IMR-90 (cell line): ENCODE measurements at regions not wholly inside any gene's neighbourhood (a gene's known extent, or its start where the extent isn't known, plus 50 kb on each side); places are given as distances from the start of the nearest gene placed in this dataset.

Source experiments
- CTCF ChIP-seq: conservative IDR thresholded peaks from 2 replicates; pipeline ENCODE4 v1.5.1; 2012; ENCODE audit warnings: mild to moderate bottlenecking, low read depth, low read length, improper control_type of control experiment
- MAZ ChIP-seq: IDR thresholded peaks from 2 replicates; pipeline ENCODE4 v1.6.1; 2012; ENCODE audit warnings: low read depth, mild to moderate bottlenecking, low read length, improper control_type of control experiment, moderate library complexity, borderline replicate concordance
- POLR2A ChIP-seq: IDR thresholded peaks from 2 replicates; pipeline ENCODE4 v1.6.1; 2012; ENCODE audit warnings: mild to moderate bottlenecking, low read depth, low read length

GRCh38 chr10:128848810-128849209 lies 618.2 kb upstream of the MGMT start:
- TF ChIP-seq CTCF (no peak), POLR2A (no peak), MAZ (no peak)
